NCI-H82 treated with DMSO at 0.1 percent for 48 hours (cell line): ENCODE measurements at regions not wholly inside any gene's neighbourhood (a gene's known extent, or its start where the extent isn't known, plus 50 kb on each side); places are given as distances from the start of the nearest gene placed in this dataset.
"Not testable (repeated sequence)": the region's sequence is repeated elsewhere in the genome, so short reads cannot be mapped to it uniquely, and the experiment has no call there.

Source experiments
- DNase-seq: peaks from one replicate; lab custom pipeline; 2025; ENCODE audit not compliant: unreplicated experiment; lab: John Stamatoyannopoulos, UW

DNA sequence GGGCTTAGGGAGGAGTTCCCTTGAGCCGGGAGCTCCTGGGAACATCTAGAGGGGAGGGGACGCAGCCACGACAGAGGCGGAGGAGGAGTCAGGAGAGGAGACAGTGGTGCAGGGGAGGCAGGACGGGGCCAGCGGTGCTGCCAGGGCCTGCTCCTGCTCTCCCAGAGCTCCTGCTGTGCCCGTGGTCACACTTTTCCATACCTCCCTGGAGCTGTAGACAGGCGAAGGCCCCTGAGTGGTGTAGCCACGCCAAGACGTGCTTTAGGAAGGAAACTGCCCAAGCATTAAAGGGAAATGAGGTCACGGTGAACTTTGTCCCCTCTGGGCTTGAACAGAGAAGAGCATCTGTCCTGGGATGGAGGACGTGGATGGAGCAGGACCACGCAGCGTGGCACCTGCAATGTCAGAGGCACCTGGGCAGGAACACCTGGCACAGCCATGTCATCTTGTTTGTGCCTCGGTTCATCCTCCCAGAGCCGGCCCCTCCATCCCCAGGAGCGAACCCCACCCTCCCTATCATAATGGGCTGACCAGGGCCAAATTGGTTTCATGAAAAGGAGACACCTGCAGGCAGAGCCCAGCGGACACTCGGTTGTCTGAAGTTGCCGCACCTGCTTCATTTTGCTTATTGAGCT is 239.5 kb upstream of the SFSWAP start:
- no peak for DNase-seq

DNA sequence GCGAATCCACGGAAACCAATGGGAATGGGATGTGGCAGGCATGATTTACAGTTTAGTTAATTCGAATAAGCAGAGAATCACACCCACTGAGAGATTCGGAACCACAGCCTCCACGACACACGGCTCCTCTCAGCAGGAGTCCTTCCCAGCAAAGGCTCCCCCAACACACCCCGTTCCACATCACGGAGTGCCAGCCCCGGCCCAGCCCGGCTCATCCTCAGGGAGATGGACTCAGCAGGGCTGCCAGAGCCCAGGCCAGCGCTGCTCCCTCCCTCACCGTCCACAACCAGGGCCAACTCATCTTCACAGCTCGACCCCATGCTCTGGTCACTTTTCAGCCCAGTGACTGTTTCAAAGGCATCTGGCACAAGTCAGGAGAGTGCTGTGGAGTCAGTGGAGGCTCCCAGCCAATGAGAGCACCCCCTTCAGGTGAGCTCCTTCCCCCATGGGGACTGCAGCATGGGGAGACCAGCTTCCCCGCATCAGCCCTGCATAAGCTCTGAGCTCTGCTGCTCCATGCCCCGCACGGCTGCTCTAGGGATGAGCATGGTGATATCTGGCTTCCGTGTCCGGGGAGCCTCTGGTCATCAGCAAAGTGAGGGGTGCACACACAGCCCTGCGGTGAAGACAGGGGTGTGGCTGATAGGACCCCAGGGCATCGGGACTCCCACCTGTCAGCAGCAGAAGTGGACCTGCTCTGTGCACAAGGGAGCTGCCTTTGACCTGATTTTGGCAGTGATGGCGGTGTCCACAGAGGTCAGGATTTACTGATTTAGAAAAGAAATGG is 238.8 kb upstream of the SFSWAP start:
- no peak for DNase-seq

- no peak for DNase-seq
Measured at GRCh38 chr12:131473261-131473660, 237.6 kb upstream of the SFSWAP start.

DNA sequence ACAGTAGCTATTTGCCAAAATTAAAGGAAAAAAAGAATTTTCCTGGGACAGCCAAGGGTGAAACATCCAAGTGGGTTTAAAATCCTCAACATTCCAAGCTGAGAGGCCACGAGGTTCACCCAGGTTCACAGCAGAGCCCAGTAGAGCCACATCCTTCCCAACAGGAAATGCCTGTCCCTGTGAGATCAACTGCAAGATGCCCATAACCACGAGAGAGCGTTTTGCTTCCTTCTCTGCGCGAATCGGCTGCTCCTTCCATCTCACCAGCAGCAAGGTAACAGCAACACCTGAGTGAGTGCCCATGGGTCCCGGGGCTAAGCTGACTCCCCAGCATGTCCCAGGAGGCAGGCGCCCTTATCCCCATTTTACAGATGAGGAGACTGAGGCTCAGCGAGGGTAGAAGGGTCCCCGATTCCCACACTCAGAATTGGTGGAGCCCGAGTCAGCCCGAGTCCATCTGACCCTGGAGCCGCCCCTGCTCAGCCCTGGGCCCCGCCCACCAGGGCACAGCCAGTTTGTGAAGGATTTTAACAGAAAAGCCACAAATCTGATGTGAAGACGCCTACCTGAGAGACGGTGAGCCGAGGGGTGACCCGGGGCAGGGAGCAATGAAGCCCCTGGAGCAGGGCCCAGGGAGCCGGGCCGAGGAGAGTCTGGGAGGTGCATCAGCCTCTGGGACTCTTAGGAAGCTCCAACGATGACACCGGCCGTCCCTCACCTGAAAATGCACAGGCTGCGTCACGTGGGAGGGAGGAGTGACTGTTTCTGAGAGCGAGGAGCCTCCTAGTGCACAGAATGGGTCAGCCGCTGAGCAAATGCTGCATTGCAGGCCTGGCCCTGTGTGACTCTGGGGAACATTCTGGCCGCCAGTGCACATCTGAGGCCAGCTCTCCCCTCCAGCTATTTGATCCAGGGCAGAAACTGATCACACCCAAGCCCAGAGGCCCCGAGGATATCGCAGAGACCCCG is 236.9 kb upstream of the SFSWAP start:
- DNase-seq, result no peak

DNA sequence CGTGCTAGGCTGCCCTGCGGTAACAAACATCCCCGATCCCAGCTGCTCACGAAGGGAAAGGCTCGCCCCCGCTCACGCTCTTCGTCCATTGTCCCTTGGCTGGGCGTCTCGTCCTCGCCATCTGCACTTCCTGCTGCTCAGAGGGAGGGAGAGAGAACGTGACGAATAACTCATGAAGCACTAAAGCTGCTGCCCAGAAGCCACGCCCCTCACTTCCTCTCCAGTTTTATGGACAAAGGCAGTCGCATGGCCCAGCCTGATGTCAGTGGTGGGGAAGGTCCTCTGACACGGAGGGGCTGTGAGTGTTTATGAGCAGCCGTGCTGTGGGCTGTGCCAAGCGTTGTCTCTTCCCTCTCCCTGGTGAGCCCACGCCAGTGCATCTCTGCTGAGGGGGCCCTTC is 235.9 kb upstream of the SFSWAP start:
- DNase-seq, result not testable (repeated sequence)

- no peak for DNase-seq
Measured at GRCh38 chr12:131477613-131478012, 233.3 kb upstream of the SFSWAP start.

DNA sequence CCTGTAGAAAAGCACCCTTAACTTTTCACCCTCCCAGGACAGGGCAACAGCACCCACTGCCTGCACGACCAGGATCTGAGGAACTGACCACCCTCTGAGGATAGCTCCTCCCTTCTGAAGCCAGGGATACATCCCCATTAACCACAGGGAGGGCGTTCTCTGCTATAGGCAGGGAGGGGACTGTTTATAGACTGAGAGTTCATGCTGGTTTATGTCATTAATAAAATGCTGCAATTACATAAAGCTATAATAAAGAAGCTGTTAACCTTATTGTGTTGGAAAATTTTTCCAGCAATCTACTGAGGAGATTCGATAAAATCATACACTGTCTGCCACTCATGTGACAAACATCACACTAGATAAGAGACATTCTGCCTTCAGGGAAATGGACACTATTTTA is 232.4 kb upstream of the SFSWAP start:
- DNase-seq, result no peak

- DNase-seq, result no peak
Measured at GRCh38 chr12:131482199-131482598, 228.7 kb upstream of the SFSWAP start.

- DNase-seq, result no peak
Measured at GRCh38 chr12:131482686-131483085, 228.2 kb upstream of the SFSWAP start.

DNA sequence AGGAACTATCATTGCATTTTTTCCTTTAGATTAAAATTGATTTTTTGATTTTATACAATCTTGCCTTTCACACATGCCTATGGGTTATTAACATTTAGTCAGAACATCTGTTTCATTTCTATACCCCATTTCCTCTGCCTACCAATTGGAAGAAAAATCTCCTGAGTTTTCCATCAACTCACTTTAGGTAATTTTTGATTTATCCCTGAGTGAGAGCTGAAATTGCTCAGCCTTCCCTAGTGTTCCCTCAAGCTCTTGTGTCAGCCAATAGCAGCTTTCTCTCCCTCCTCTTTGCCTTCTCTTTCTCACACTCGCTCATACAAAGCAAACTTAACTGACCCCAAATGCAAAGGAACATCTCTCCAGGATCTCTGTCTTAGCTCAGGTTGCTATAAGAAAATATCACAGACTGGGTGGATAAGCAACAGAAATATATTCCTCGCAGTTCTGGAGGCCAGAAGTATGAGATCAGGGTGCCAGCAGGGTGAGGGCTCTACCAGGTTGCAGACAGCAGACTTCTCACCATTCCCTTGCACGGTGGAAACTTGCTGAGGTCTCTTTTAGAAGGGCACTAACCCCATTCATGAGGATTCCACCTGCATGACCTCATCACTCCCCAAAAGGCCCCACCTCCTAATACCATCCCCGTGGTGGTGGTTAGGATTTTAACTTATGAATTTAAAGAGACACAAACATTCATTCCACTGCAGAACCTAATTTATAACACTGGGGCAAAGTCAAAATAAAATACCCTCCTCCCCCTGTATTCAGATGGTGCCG is 224.2 kb upstream of the SFSWAP start:
- no peak for DNase-seq

DNA sequence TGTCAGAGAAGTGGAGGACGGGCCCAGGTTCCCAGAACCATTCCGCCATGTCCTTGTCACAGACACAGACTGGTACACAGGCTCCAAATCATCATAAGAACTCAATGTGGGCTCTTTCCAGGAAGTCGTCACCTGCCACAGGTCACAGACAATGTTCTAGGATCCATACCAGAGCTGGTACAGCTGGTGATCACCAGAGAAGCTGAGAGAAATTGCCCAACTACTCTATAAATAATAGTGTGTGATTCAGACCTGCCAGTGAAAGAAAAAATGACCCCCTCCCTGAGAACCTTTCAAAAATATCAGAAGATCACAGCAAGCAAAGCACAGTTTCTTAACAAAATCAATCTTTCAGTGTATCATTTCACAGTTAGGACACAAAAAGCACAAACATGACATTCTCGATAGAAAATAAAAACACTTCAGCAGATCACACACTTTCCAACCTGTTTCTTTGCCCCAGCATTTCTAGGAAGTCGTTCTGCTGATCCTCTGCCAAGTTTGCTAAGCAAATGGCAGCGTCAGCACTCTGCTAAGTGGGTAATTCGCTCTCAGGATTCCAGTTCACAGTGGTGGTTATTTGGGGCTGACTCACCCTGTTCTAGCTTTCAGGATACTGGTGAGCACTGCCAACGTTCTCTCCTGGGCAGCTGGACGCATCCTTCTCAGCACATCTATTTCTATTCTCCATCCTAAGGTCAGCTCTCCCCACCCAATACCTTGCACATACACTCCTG is 223.3 kb upstream of the SFSWAP start:
- DNase-seq, result no peak

DNA sequence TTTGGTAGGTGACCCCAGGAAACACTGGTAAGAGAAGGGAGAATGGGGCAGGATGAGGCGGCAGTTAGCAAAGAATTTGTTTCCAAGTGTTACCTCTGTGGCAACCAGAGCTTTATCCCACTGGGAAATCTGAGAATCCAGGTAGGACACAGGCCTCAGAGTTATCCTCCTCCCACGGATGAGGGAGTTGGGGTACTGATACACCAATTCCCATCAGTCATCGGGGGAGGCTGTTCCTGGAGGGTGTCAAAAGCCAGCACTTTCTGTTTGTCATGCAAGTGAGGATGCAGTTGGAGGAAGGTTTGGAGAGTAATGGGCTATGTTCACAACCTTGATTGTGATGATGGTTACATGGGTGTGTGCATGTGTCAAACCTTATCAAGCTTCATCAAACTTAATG is 221.2 kb upstream of the SFSWAP start:
- DNase-seq, result no peak

DNA sequence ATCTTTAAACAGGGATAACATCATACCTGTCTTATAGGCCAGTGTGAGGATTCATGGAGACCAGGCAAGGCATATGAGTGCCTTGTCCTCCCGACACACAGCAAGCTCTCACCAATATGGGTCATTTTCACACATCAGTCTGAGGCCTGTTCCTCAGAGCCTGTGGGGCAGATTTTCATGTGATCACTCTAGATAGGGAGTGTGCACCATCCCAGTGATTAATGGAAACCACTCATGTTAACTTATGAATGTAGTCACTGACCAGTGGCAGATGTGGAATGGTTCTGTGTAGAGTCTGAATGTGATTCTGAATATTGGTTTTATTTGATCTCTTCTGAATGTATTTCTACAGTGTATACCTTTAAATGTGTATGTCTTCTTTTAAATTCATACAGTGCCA is 219.7 kb upstream of the SFSWAP start:
- no peak for DNase-seq

DNA sequence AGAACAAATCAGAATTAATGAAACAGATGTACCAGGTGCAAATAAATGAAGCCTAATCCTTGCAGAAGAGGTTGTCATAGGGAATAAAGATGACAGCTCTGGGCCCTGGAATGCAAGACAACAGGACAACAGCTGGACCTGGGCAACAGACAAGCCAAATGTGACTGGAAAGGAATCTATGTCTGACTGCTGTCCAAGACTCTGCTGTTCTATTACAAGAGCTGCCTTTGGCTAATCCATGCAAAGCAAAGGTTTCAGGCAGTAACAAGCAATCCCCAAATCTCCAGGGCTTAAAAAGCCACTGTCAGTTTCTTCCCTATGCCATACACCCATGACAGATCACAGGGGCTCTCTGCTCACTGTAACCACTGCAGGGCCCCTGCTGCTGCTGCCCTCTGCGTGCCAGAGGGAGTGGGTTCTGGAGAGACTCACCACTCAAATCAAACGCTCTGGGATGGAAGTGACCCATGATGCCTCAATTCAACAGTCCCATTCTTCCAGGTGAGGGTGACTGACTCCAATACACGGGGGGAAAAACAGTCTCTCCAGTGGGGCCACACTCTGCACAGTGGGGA is 218.9 kb upstream of the SFSWAP start:
- DNase-seq, result no peak

DNA sequence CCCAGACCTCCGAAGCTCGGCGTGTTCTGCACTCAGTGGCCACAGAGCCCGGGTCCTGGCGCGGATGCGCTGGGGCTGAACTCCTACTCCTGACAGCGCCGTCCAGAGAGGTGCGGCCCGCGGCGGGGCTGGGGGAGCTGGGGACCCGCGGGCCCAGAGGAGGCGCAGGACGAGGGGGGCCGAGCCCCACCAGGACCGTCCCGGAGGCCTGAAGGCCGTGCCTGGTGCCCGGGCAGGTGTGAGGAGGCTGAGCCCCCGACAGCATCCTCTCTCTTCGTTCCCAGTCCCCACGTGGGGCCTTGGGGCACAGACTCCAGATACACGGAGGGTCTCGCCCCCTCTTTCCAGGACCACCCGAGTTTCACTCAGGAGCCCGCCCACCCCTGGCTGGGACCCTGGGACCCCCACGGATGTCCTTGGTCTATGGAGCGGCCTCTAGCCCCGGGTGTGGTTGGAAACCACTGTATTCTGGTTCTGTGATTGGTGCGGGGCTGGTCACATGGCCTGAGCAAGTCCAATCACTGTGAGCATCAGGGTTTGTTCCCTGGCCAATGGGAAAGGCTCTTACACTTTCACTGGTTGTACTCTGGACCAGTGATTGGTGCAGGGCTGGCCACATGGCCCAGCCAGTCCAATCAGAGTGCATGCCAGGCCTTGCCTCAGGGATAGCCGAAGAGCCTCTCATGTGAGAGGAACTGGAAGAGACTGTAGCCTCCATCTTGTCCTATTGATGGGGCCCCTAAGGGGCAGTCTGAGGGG is 217.6 kb upstream of the SFSWAP start:
- no peak for DNase-seq

DNA sequence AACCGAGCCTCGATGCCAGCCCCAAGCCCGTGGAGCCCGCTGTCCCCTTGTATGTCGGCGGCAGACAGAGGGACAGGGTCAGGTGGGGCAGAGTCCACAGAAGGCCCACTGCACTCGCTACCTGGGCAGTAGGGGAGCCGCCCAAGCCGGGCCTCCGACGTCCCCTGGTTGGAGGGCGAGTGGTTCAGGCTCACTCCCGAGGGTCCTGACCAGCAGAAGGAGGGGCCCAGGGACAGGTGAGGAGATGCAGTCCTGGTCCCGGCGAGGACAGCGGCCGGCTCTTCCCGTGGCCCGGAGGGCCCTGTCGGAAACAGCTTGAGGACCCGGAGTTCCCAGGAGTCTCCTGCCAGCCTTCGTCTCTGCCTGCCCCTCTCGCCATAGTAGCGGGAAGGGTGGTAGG is 216.7 kb upstream of the SFSWAP start:
- no peak for DNase-seq

DNA sequence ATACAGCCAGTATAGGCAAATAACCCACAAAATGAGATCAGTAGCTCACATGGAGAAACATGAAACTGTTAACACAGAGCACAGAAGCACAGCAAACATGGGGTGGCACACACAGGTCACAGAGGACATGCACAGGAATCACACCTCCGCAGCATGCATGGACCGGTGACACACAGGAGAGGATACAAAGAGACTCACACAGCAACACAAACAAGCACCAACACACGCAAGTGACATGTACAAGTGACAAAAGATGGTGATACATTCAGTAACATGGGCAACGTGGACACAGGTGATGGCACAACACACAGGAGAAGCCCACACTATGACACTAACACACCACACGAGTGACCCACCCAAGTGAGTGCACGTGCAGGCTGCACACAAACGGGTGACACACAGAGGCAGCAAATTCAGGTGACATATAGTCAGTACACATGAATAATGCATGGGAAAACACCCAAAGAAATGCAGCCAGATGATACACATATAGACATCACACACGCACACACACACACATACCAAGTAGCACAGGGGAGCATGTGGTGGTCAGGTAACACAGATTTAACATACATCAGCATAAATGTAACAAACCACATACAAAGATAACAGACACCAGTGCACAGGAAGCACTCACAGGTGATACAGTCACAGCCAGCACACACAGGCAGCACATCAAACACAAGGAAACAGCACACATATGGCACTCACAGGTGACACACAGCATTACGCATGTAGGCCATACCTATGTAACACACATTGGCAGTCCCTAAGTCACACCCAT is 216.0 kb upstream of the SFSWAP start:
- DNase-seq, result no peak

DNA sequence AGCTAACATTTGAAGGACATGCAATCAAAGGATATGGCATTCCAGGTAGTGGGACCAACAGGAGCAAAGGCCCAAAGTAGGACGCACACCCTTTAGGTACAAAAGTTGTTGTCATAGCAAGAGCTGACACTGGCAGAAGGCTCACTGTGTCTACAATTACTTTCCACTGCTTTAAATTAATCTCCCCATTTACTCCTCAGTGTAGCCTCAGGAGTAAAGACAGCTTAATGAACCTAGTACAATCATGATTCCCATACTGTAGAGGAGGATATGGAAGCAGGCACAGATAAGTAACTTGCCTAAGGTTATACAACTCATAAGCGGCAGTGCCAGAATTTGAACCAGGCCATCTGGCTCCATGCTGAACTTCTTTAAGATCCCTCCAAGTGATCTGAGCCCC is 212.9 kb upstream of the SFSWAP start:
- DNase-seq, result no peak
